Adrenal gland (tissue), 5 donors: ENCODE measurements at regions not wholly inside any gene's neighbourhood (a gene's known extent, or its start where the extent isn't known, plus 50 kb on each side); places are given as distances from the start of the nearest gene placed in this dataset.

Source experiments
- POLR2A ChIP-seq, 2 donors: fragments of 450-650 bp; IDR thresholded peaks; one replicate each; pipeline ENCODE4 v1.6.1; 2017; ENCODE audit warnings: antibody characterized with exemption in 2 of 2, mild to moderate bottlenecking in 2 of 2, moderate library complexity in 1 of 2
- TF ChIP-seq, protein P1 (sequence below), 6 experiments: fragments of 450-650 bp in 4 of 6; fragments of 200-600 bp in 2 of 6; sonication (generic) in 1 of 6; IDR thresholded peaks; 1 replicate in 5 of 6; 2 replicates in 1 of 6; pipeline versions ENCODE4 v1.5.1 to v1.8.0; 2016 to 2021; ENCODE audit warnings: antibody characterized with exemption in 6 of 6, mild to moderate bottlenecking in 2 of 6, moderate library complexity in 1 of 6
- donor health status: DM: no; HTN: no; CAD: no.

- TF ChIP-seq POLR2A (IDR thresholded peaks at IDR 0.05), result no peak
- TF ChIP-seq, protein P1, sequence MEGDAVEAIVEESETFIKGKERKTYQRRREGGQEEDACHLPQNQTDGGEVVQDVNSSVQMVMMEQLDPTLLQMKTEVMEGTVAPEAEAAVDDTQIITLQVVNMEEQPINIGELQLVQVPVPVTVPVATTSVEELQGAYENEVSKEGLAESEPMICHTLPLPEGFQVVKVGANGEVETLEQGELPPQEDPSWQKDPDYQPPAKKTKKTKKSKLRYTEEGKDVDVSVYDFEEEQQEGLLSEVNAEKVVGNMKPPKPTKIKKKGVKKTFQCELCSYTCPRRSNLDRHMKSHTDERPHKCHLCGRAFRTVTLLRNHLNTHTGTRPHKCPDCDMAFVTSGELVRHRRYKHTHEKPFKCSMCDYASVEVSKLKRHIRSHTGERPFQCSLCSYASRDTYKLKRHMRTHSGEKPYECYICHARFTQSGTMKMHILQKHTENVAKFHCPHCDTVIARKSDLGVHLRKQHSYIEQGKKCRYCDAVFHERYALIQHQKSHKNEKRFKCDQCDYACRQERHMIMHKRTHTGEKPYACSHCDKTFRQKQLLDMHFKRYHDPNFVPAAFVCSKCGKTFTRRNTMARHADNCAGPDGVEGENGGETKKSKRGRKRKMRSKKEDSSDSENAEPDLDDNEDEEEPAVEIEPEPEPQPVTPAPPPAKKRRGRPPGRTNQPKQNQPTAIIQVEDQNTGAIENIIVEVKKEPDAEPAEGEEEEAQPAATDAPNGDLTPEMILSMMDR (IDR thresholded peaks at IDR 0.05), result no peak
Observed at GRCh38 chr4:124432500-124432899, 280.0 kb downstream of the ANKRD50 start.
